Kidney (tissue), 13 donors: ENCODE measurements at regions not wholly inside any gene's neighbourhood (a gene's known extent, or its start where the extent isn't known, plus 50 kb on each side); places are given as distances from the start of the nearest gene placed in this dataset.

Experiments
- DNase-seq, 5 donors: peaks; one replicate each; pipeline ENCODE4 v3.0.0-alpha.2; 2013 to 2020
- FAIRE-seq: peaks from 2 replicates; lab custom pipeline; 2012; peaks lifted over from hg19 to GRCh38; lab: Jason Lieb, UNC
- H3K27ac ChIP-seq, 2 donors: one replicate each; pipeline ENCODE4 v1.7.0; 2013; ENCODE audit warnings: low read depth in 2 of 2, low read length in 2 of 2, inconsistent platforms in 1 of 2
- H3K27me3 ChIP-seq: one replicate; pipeline ENCODE4 v1.7.1; 2013; ENCODE audit warnings: low read length, inconsistent platforms; ENCODE audit not compliant: control insufficient read depth, insufficient read depth
- H3K36me3 ChIP-seq, 3 donors: one replicate each; pipeline versions ENCODE4 v1.7.0 to v1.7.1; 2013; ENCODE audit warnings: low read length in 3 of 3, control low read depth in 1 of 3, inconsistent platforms in 1 of 3; ENCODE audit not compliant: insufficient read depth in 3 of 3, control insufficient read depth in 2 of 3
- H3K4me1 ChIP-seq, 3 donors: one replicate each; pipeline versions ENCODE4 v1.7.0 to v1.7.1; 2013; ENCODE audit warnings: low read length in 3 of 3, inconsistent platforms in 1 of 3, low read depth in 1 of 3; ENCODE audit not compliant: control insufficient read depth in 2 of 3, insufficient read depth in 2 of 3
- H3K4me3 ChIP-seq, 3 donors: one replicate each; pipeline versions ENCODE4 v1.7.0 to v1.8.1; 2013; ENCODE audit warnings: low read length in 3 of 3, control low read depth in 1 of 3, inconsistent platforms in 1 of 3
- H3K9ac ChIP-seq, 3 donors: one replicate each; pipeline versions ENCODE4 v1.7.0 to v1.7.1; 2013; ENCODE audit warnings: low read length in 3 of 3, control low read depth in 1 of 3, inconsistent platforms in 1 of 3
- H3K9me3 ChIP-seq, 3 donors: one replicate each; pipeline versions ENCODE4 v1.7.0 to v1.7.1; 2013; ENCODE audit warnings: low read length in 3 of 3, control low read depth in 1 of 3, inconsistent platforms in 1 of 3; ENCODE audit not compliant: control insufficient read depth in 2 of 3, insufficient read depth in 1 of 3
- CTCF ChIP-seq: IDR thresholded peaks from 3 replicates; pipeline ENCODE4 v1.5.1; 2012; ENCODE audit warnings: mild to moderate bottlenecking, moderate library complexity, borderline replicate concordance; ENCODE audit not compliant: insufficient read depth; ENCODE audit errors: extremely low read depth
- intact Hi-C: fragments of 100-400 bp; cut with DNase I; formaldehyde crosslinking; loops from one replicate; pipeline ENCODE4 v1.11.1; 2022
- donor health status: control.
- donor health status: control.
- donor health status: control.
- donor health status: control.
- donor health status: control.
- donor health status: DM: yes; HTN: yes; CAD: no.
- donor health status: Normal renal cell carcinoma (clear cell type).

- TF ChIP-seq CTCF: no peak
- H3K9ac ChIP-seq: no peak overlapping the region
- intact Hi-C loops: no loop called here
- H3K36me3 ChIP-seq: no peaks in the 10 kb centered on the region
- H3K27me3 ChIP-seq: no peaks in the 10 kb centered on the region
- peaks cover 0 to 6% (median 5%) of the 10 kb centered on the region in 3 donors for H3K9me3 ChIP-seq
- DNase-seq (no peak), FAIRE-seq (no peak)
- no peak overlapping the region for H3K27ac ChIP-seq
- H3K4me3 ChIP-seq: no peak overlapping the region
- H3K4me1 ChIP-seq: no peaks in the 10 kb centered on the region
Measured at GRCh38 chr16:72426386-72426785, 254.4 kb upstream of the PMFBP1 start.

GRCh38 chr16:72425571-72426341, 253.8 kb upstream of the PMFBP1 start:
- Histone ChIP-seq H3K9me3 (peaks cover 0 to 7% (median 5%) of the 10 kb centered on the region in 3 donors), H3K27ac (no peak overlapping the region), H3K36me3 (no peaks in the 10 kb centered on the region), H3K27me3 (no peaks in the 10 kb centered on the region), H3K4me1 (no peaks in the 10 kb centered on the region), H3K4me3 (no peak overlapping the region), H3K9ac (no peak overlapping the region)
- intact Hi-C loops: no loop called here
- no peak for TF ChIP-seq CTCF
- no peak for DNase-seq
- no peak for FAIRE-seq

GRCh38 chr16:72424757-72425156, 252.8 kb upstream of the PMFBP1 start:
- no peak overlapping the region for H3K9ac ChIP-seq
- intact Hi-C loops: no loop called here
- H3K4me1 ChIP-seq: no peaks in the 10 kb centered on the region
- FAIRE-seq (no peak), DNase-seq (no peak)
- no peak for TF ChIP-seq CTCF
- H3K9me3 ChIP-seq: peaks cover 0 to 7% (median 5%) of the 10 kb centered on the region in 3 donors
- no peak overlapping the region for H3K4me3 ChIP-seq
- no peaks in the 10 kb centered on the region for H3K36me3 ChIP-seq
- H3K27ac ChIP-seq: no peak overlapping the region
- no peaks in the 10 kb centered on the region for H3K27me3 ChIP-seq
